Activated CD8-positive, alpha-beta memory T cell treated with anti-CD3 and anti-CD28 coated beads for 24 hours (primary cell): ENCODE measurements at regions not wholly inside any gene's neighbourhood (a gene's known extent, or its start where the extent isn't known, plus 50 kb on each side); places are given as distances from the start of the nearest gene placed in this dataset.

Experiments
- DNase-seq: peaks from one replicate; pipeline ENCODE4 v3.0.0-alpha.2; 2020

DNA sequence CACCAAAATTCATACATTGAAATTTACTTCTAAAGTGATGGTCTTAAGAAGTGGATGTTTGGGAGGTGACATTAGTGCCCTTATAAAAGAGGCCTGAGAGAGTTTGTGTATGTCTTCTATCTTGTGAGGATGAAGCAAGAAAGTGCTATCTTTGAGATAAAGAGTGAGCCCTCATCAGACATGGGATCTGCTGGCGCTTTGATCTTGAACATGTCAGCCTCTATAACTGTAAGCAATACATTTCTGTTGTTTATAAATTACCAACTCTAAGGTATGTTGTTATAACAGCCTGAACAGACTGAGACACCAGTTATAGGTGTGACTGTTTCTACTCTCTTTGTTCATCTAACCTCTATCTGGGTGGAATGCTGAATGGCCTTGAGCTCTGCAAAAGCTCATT lies 54.5 kb upstream of the SETBP1 start:
- DNase-seq: no peak

DNA sequence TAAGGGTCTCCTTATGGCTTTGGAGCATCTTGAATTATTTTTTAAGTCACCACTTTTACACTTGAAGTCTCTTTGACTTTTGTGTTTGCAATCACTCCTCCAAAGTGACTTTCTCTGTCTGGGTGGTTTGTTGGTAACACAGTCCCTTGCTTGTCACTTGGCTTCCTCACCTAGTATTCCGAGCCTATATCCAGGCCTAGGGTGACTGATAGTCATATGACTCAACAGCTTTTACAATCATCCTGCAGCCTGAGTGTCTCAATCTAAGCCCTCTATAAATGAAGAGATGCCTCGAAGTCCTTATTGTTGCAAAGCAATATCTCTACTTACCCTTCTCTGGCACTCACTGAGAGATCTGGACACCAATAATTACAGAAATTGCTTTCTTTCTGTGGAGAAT lies 53.9 kb upstream of the SETBP1 start:
- DNase-seq: no peak

DNA sequence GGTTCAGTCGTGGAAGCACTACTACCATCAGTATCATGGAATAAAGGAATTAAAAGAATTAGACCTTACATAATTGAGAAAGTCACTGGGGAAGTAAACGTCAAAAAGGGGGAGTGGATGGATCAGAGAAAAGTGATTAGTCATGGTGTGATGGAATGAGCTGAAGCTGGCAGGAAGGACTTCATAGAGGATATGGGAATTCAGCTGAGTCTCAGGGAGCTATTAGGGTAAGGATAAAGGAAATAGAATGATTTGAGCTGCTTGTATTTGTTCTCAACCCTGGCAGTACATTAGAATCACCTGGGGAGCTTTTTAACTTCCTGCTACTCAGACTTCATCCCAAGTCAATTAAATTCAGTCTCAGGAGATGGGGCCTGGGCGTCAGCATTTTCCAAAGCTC lies 53.4 kb upstream of the SETBP1 start:
- DNase-seq: no peak

GRCh38 chr18:44629406-44629805 lies 51.3 kb upstream of the SETBP1 start:
- DNase-seq: no peak

DNA sequence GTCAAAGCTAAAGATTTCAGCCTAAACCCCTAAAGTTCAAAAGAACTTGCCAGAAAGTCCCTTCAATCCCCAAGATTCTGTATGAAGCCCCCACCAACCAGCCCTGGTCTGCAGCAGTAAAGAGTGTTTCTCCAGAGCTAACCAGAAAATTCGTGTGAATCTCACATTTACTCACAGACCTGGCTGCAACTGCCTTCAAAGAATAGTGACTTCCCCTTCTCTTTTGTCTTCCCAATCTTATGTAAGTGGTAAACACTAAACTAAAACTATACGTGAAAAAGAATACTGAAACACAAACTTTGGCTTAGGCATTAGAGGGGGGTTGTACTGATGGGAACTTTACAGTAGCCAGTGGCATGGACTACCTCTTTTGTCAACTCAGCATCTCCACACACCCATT lies 50.6 kb upstream of the SETBP1 start:
- no peak for DNase-seq
